Activated CD8-positive, alpha-beta memory T cell treated with anti-CD3 and anti-CD28 coated beads, Interleukin-2, amount 10 ng/mL, durations not matched to agents 7 days and 5 days (primary cell): ENCODE measurements at regions not wholly inside any gene's neighbourhood (a gene's known extent, or its start where the extent isn't known, plus 50 kb on each side); places are given as distances from the start of the nearest gene placed in this dataset.

Experiments used
- ATAC-seq: fragments of 150-1000 bp; cut with Tn5 transposase; one replicate; pipeline ENCODE4 v1.10.0; 2021; ENCODE audit warnings: moderate library complexity
- CTCF ChIA-PET: fragments of 350-600 bp; sonication (Branson Sonifier 250); formaldehyde crosslinking; loops from one replicate; lab custom pipeline; 2021; ENCODE audit warnings: antibody characterized with exemption; lab: Charles Lee
- DNase-seq: peaks from one replicate; pipeline ENCODE4 v3.0.0-alpha.2; 2020
- H3K27ac Mint-ChIP-seq: one replicate; pipeline ENCODE4 v1.8.0; 2021; ENCODE audit warnings: mild to moderate bottlenecking, mixed read lengths
- H3K27me3 Mint-ChIP-seq: one replicate; pipeline ENCODE4 v1.8.0; 2021; ENCODE audit warnings: mixed read lengths
- H3K36me3 Mint-ChIP-seq: one replicate; pipeline ENCODE4 v1.8.0; 2021; ENCODE audit warnings: mild to moderate bottlenecking, mixed read lengths
- H3K4me1 Mint-ChIP-seq: one replicate; pipeline ENCODE4 v1.8.0; 2021; ENCODE audit warnings: mixed read lengths
- H3K4me3 Mint-ChIP-seq: one replicate; pipeline ENCODE4 v1.8.0; 2021; ENCODE audit warnings: mild to moderate bottlenecking, moderate library complexity, mixed read lengths
- H3K9me3 Mint-ChIP-seq: one replicate; pipeline ENCODE4 v1.8.0; 2022; ENCODE audit warnings: low read depth, mixed read lengths

GRCh38 chr5:29276371-29276770 lies 1917.1 kb upstream of the CDH6 start:
- H3K27ac Mint-ChIP-seq: no peak overlapping the region
- DNase-seq: no peak
- no peak for ATAC-seq
- H3K27me3 Mint-ChIP-seq: no peaks in the 10 kb centered on the region
- CTCF ChIA-PET: no interaction called here
- H3K36me3 Mint-ChIP-seq: no peaks in the 10 kb centered on the region
- H3K9me3 Mint-ChIP-seq: peaks cover 12% of the 10 kb centered on the region
- H3K4me3 Mint-ChIP-seq: no peak overlapping the region
- H3K4me1 Mint-ChIP-seq: no peaks in the 10 kb centered on the region

DNA sequence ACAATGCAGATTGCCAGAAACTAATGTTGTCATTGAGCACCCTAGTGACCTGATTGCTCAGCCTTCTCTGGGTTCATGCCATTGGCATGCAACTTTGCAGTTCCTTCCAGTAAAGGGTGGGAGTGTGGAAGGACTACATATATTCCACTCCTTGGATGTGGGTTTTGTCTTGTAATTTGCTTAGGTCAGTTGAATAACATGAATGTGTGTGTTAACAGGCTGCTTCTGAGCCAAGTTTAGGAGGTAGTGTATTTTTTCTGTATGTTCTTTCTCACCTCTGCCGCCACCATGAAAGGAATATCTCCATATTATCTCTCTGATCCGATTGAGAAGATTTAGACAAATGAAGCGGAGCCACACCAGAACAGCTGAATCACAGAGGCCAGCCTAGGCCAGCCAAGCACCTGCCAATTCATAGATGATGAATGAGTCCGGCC lies 1929.6 kb upstream of the CDH6 start:
- CTCF ChIA-PET: no interaction called here
- H3K9me3 Mint-ChIP-seq: peaks cover 7% of the 10 kb centered on the region
- H3K36me3 Mint-ChIP-seq: no peaks in the 10 kb centered on the region
- ATAC-seq (no peak), DNase-seq (no peak)
- no peaks in the 10 kb centered on the region for H3K27me3 Mint-ChIP-seq
- no peak overlapping the region for H3K4me3 Mint-ChIP-seq
- H3K27ac Mint-ChIP-seq: no peak overlapping the region
- H3K4me1 Mint-ChIP-seq: no peaks in the 10 kb centered on the region

DNA sequence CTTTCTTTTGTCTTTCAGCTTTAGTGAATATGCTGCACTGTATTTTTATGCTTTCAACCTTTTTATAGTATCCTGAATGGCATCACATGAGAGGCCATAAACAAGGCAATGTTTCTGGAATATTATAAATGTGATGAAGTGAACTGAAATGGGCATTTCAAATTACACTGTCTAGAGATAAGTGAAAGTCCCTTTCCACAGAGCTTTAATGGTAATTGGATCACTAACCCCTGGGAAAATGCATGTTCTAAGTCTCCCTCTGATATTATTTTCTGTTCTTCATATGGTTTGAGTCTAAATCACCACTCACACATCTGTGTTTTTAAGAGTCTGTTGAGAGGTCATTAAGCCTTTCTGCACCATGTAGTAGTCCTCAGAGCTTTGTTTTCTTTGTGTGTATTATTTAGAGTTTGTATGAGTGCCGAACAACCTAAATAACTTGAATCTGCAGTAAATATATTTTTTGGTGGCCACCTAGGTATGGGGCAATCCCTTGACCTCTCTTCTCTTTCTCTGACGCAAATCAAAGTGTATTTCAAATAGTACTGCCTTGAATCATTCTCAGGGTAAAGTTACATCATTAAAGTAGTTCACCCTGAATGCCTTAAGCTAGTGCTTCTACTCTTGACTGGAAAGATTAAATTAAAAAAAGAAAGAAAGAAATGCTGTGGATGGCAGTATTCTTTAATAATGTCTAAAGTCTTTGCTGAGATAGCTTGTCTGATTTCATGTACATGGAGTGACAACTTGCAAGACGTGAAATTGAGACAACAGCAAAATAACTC lies 1931.0 kb upstream of the CDH6 start:
- ATAC-seq: no peak
- Mint-ChIP-seq H3K36me3 (no peaks in the 10 kb centered on the region), H3K4me3 (no peak overlapping the region), H3K27ac (no peak overlapping the region), H3K9me3 (peaks cover 7% of the 10 kb centered on the region), H3K27me3 (no peaks in the 10 kb centered on the region), H3K4me1 (no peaks in the 10 kb centered on the region)
- DNase-seq: no peak
- CTCF ChIA-PET: no interaction called here

DNA sequence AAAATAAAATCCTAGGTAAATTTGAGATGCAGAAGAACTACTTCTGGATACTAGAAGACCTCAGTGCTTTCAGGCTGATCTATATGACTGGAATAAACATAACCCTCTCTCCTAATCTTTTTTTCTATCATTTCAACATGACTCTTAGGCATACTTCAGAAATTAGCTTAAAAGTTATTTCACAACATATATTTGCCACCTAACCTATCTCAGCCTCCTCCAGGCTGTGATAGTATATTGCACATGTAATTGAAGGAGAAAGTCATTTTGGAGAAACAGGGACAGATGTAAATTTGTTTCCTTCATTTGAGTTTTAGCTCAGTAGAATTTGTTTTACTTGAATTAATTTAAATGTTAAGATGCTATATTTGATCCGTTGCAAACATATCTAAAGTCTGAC lies 1932.3 kb upstream of the CDH6 start:
- ATAC-seq (no peak), DNase-seq (no peak)
- H3K27me3 Mint-ChIP-seq: no peaks in the 10 kb centered on the region
- H3K4me1 Mint-ChIP-seq: no peaks in the 10 kb centered on the region
- H3K27ac Mint-ChIP-seq: no peak overlapping the region
- no peak overlapping the region for H3K4me3 Mint-ChIP-seq
- peaks cover 10% of the 10 kb centered on the region for H3K9me3 Mint-ChIP-seq
- H3K36me3 Mint-ChIP-seq: no peaks in the 10 kb centered on the region
- CTCF ChIA-PET: no interaction called here

- ATAC-seq (no peak), DNase-seq (no peak)
- Mint-ChIP-seq H3K4me1 (no peaks in the 10 kb centered on the region), H3K4me3 (no peak overlapping the region), H3K27ac (no peak overlapping the region), H3K9me3 (peaks cover 5% of the 10 kb centered on the region), H3K36me3 (no peaks in the 10 kb centered on the region), H3K27me3 (no peaks in the 10 kb centered on the region)
- CTCF ChIA-PET: no interaction called here
Observed at GRCh38 chr5:29252390-29252789, 1941.1 kb upstream of the CDH6 start.

DNA sequence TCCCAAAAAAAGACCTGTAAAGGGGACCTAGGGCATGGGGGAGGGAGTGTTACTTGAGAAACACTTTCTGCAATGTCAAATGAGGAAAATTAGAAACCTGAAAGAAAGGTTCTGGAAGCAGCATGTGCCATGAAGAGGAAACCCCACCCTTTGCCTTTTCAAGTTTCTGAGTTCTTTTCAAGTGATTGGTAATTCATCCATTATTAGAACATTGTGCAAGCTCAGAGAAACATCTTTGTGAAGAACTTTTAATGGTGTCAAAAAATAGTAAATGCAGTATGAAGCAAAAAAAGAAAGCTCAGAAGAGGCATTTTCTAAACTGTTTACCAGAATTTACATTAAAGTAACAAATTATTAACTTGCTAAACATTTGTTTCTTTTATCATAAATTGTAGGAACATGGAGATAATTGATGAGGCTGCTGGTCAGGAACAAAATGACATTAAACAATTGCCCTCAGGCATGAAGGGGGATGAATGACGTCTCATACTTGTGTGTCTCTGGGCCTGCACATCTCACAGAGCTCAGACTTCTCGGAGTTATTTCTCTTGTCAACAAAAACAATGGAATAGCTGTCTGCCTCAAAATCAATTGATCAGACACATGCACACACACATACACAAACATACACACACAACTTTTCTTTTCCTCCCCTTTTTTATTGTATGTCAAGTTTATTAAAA lies 1946.0 kb upstream of the CDH6 start:
- no peak for DNase-seq
- no peaks in the 10 kb centered on the region for H3K36me3 Mint-ChIP-seq
- H3K27ac Mint-ChIP-seq: no peak overlapping the region
- ATAC-seq: no peak
- no peak overlapping the region for H3K4me3 Mint-ChIP-seq
- H3K4me1 Mint-ChIP-seq: no peaks in the 10 kb centered on the region
- H3K27me3 Mint-ChIP-seq: no peaks in the 10 kb centered on the region
- CTCF ChIA-PET: no interaction called here
- peaks cover 3% of the 10 kb centered on the region for H3K9me3 Mint-ChIP-seq

- H3K36me3 Mint-ChIP-seq: no peaks in the 10 kb centered on the region
- peaks cover 9% of the 10 kb centered on the region for H3K9me3 Mint-ChIP-seq
- DNase-seq (no peak), ATAC-seq (no peak)
- no peak overlapping the region for H3K4me3 Mint-ChIP-seq
- H3K27ac Mint-ChIP-seq: no peak overlapping the region
- no peaks in the 10 kb centered on the region for H3K4me1 Mint-ChIP-seq
- H3K27me3 Mint-ChIP-seq: no peaks in the 10 kb centered on the region
- CTCF ChIA-PET: no interaction called here
Observed at GRCh38 chr5:29240379-29240778, 1953.1 kb upstream of the CDH6 start.

GRCh38 chr5:29239606-29240005 lies 1953.9 kb upstream of the CDH6 start:
- Mint-ChIP-seq H3K36me3 (no peaks in the 10 kb centered on the region), H3K9me3 (peaks cover 9% of the 10 kb centered on the region), H3K4me1 (no peaks in the 10 kb centered on the region), H3K27me3 (no peaks in the 10 kb centered on the region), H3K27ac (no peak overlapping the region), H3K4me3 (no peak overlapping the region)
- no peak for ATAC-seq
- DNase-seq: no peak
- CTCF ChIA-PET: no interaction called here

DNA sequence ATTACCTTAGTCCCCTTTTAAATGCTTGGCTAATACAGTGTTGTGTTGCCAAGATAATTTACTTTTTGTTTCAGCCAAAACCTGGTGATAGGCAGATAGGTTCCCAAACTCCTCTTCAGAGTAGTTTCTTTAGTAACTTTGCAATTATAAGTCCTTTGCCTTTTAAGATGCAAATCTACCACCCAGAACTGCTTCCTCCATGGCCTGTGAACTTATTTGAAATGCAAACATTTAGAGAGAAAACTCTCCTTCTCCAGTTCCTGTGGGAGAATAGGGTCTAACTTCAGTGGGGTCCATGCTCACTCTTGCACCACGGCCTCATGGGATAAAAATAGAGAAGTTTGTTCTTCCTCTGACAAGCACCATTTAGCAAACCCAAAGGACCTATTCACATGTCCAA lies 1955.4 kb upstream of the CDH6 start:
- H3K27ac Mint-ChIP-seq: no peak overlapping the region
- CTCF ChIA-PET: no interaction called here
- DNase-seq (no peak), ATAC-seq (no peak)
- no peaks in the 10 kb centered on the region for H3K36me3 Mint-ChIP-seq
- H3K4me3 Mint-ChIP-seq: no peak overlapping the region
- H3K27me3 Mint-ChIP-seq: no peaks in the 10 kb centered on the region
- peaks cover 9% of the 10 kb centered on the region for H3K9me3 Mint-ChIP-seq
- H3K4me1 Mint-ChIP-seq: no peaks in the 10 kb centered on the region

- Mint-ChIP-seq H3K36me3 (no peaks in the 10 kb centered on the region), H3K27ac (no peak overlapping the region), H3K27me3 (no peaks in the 10 kb centered on the region), H3K4me1 (no peaks in the 10 kb centered on the region), H3K4me3 (no peak overlapping the region), H3K9me3 (peaks cover 8% of the 10 kb centered on the region)
- ATAC-seq (no peak), DNase-seq (no peak)
- CTCF ChIA-PET: no interaction called here
Observed at GRCh38 chr5:29231154-29231553, 1962.3 kb upstream of the CDH6 start.

DNA sequence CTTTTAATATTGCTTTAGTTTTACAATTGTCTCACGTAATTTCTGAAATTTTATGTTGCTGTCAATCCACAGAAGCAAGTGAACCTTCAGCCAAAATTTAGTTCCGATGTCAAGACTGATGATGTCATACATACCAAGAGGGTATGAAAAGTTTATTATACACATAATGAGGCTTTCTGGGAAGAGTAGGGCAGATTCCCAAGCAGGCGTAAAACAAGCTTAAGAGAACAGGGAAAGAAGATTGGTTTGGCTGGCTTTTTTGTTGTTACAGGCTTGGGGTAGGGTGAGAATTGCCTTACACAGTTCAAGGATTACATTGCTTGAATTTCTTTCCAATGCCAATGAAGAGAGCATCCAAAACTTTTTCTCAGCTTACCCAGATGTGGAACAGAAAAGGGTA lies 1962.9 kb upstream of the CDH6 start:
- Mint-ChIP-seq H3K9me3 (peaks cover 5% of the 10 kb centered on the region), H3K36me3 (no peaks in the 10 kb centered on the region), H3K27me3 (no peaks in the 10 kb centered on the region), H3K27ac (no peak overlapping the region), H3K4me3 (no peak overlapping the region), H3K4me1 (no peaks in the 10 kb centered on the region)
- CTCF ChIA-PET: no interaction called here
- DNase-seq (no peak), ATAC-seq (no peak)

- no peak for ATAC-seq
- H3K27me3 Mint-ChIP-seq: no peaks in the 10 kb centered on the region
- no peak overlapping the region for H3K4me3 Mint-ChIP-seq
- no peak overlapping the region for H3K27ac Mint-ChIP-seq
- H3K4me1 Mint-ChIP-seq: no peaks in the 10 kb centered on the region
- CTCF ChIA-PET: no interaction called here
- no peak for DNase-seq
- no peaks in the 10 kb centered on the region for H3K36me3 Mint-ChIP-seq
- H3K9me3 Mint-ChIP-seq: peaks cover 5% of the 10 kb centered on the region
Observed at GRCh38 chr5:29229461-29229860, 1964.0 kb upstream of the CDH6 start.

GRCh38 chr5:29218138-29218537 lies 1975.3 kb upstream of the CDH6 start:
- Mint-ChIP-seq H3K36me3 (no peaks in the 10 kb centered on the region), H3K4me3 (no peak overlapping the region), H3K4me1 (no peaks in the 10 kb centered on the region), H3K9me3 (peaks cover 10% of the 10 kb centered on the region), H3K27me3 (no peaks in the 10 kb centered on the region), H3K27ac (no peak overlapping the region)
- CTCF ChIA-PET: no interaction called here
- DNase-seq (no peak), ATAC-seq (no peak)

DNA sequence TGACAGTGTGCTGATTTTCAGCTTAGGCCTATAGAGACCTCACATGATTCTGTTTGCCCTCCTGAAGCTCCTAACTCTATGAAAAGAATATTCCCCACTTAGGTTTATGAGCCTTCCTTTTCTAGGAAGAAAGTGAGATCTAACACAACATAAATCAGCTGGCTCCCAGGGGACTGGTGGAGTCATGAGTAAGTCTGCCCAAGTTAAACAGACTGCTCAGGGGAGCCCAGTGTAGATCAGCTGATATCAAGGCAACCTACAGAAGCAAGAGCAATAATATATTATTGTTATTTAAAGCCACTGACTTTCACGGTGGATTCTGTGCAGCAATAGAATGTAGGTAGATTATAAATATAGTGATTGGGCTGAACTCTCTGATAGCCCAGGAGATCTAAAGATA lies 1978.6 kb upstream of the CDH6 start:
- H3K9me3 Mint-ChIP-seq: peaks cover 17% of the 10 kb centered on the region

More for the DNA sequence above, 1978.6 kb upstream of the CDH6 start:
- CTCF ChIA-PET: no interaction called here
- ATAC-seq: no peak
- DNase-seq: no peak
- Mint-ChIP-seq H3K27ac (no peak overlapping the region), H3K4me1 (no peaks in the 10 kb centered on the region), H3K27me3 (no peaks in the 10 kb centered on the region), H3K4me3 (no peak overlapping the region), H3K36me3 (no peaks in the 10 kb centered on the region)
